ENCODE measurements at regions not wholly inside any gene's neighbourhood (a gene's known extent, or its start where the extent isn't known, plus 50 kb on each side); places are given as distances from the start of the nearest gene placed in this dataset.

GRCh38 chr13:66040506-66040905, 1189.6 kb downstream of the PCDH9 start:
- Histone ChIP-seq H3K4me1 (no peaks in the 10 kb centered on the region), H3K36me3 (ENCODE audit: insufficient read depth in 1 of 2, low read depth in 1 of 2) (no peaks in the 10 kb centered on the region), H3K4me3 (no peak overlapping the region), H3K27me3 (ENCODE audit: insufficient read depth in 3 of 3, low read length in 2 of 3) (no peaks in the 10 kb centered on the region), H3K9me3 (no peaks in the 10 kb centered on the region), H3K27ac (no peak overlapping the region)
- DNase-seq (no peak), ATAC-seq (no peak)
- no peak for TF ChIP-seq CTCF (IDR thresholded peaks at IDR 0.05)
- intact Hi-C loops (cut with DNase I): no loop called here
- 59 to 66% (median 63%) methylated on average over 2 of the region's 2 CpGs for WGBS, 3 donors

- WGBS, 3 donors: 70 to 80% (median 76%) methylated on average over 2 of the region's 2 CpGs
- no peaks in the 10 kb centered on the region for H3K36me3 ChIP-seq (ENCODE audit: insufficient read depth in 1 of 2, low read depth in 1 of 2)
- H3K4me1 ChIP-seq: no peaks in the 10 kb centered on the region
- no peak for TF ChIP-seq CTCF (IDR thresholded peaks at IDR 0.05)
- DNase-seq: no peak
- H3K9me3 ChIP-seq: no peaks in the 10 kb centered on the region
- H3K27me3 ChIP-seq (ENCODE audit: insufficient read depth in 3 of 3, low read length in 2 of 3): no peaks in the 10 kb centered on the region
- H3K4me3 ChIP-seq: no peak overlapping the region
- no peak for ATAC-seq
- intact Hi-C loops (cut with DNase I): no loop called here
- H3K27ac ChIP-seq: no peak overlapping the region
Measured at GRCh38 chr13:66037096-66037495, 1193.0 kb downstream of the PCDH9 start.

- DNase-seq (no peak), ATAC-seq (no peak)
- intact Hi-C loops (cut with DNase I): no loop called here
- 66 to 72% (median 71%) methylated on average over 2 of the region's 2 CpGs for WGBS, 3 donors
- H3K27ac ChIP-seq: no peak overlapping the region
- TF ChIP-seq CTCF (IDR thresholded peaks at IDR 0.05): no peak
- no peaks in the 10 kb centered on the region for H3K27me3 ChIP-seq (ENCODE audit: insufficient read depth in 3 of 3, low read length in 2 of 3)
- no peaks in the 10 kb centered on the region for H3K36me3 ChIP-seq (ENCODE audit: insufficient read depth in 1 of 2, low read depth in 1 of 2)
- H3K4me3 ChIP-seq: no peak overlapping the region
- no peaks in the 10 kb centered on the region for H3K9me3 ChIP-seq
- no peaks in the 10 kb centered on the region for H3K4me1 ChIP-seq
Measured at GRCh38 chr13:66036636-66037035, 1193.5 kb downstream of the PCDH9 start.

- Histone ChIP-seq H3K4me1 (no peaks in the 10 kb centered on the region), H3K27ac (no peak overlapping the region), H3K4me3 (no peak overlapping the region), H3K27me3 (ENCODE audit: insufficient read depth in 3 of 3, low read length in 2 of 3) (no peaks in the 10 kb centered on the region), H3K9me3 (no peaks in the 10 kb centered on the region), H3K36me3 (ENCODE audit: insufficient read depth in 1 of 2, low read depth in 1 of 2) (no peaks in the 10 kb centered on the region)
- ATAC-seq (no peak), DNase-seq (no peak)
- intact Hi-C loops (cut with DNase I): no loop called here
- TF ChIP-seq CTCF (IDR thresholded peaks at IDR 0.05): no peak
- WGBS, 3 donors: 50 to 68% (median 58%) methylated on average over 2 of the region's 2 CpGs
Measured at GRCh38 chr13:66036024-66036614, 1194.0 kb downstream of the PCDH9 start.

- no peaks in the 10 kb centered on the region for H3K36me3 ChIP-seq (ENCODE audit: insufficient read depth in 1 of 2, low read depth in 1 of 2)
- H3K4me1 ChIP-seq: no peaks in the 10 kb centered on the region
- H3K9me3 ChIP-seq: no peaks in the 10 kb centered on the region
- ATAC-seq (no peak), DNase-seq (no peak)
- H3K4me3 ChIP-seq: no peak overlapping the region
- intact Hi-C loops (cut with DNase I): no loop called here
- no peak for TF ChIP-seq CTCF (IDR thresholded peaks at IDR 0.05)
- no peaks in the 10 kb centered on the region for H3K27me3 ChIP-seq (ENCODE audit: insufficient read depth in 3 of 3, low read length in 2 of 3)
- no peak overlapping the region for H3K27ac ChIP-seq
- WGBS, 3 donors: 55 to 66% (median 64%) methylated on average over 1 of the region's 1 CpG
Measured at GRCh38 chr13:66033924-66034323, 1196.2 kb downstream of the PCDH9 start.

All from psoas muscle (tissue), 7 donors.